ENCODE measurements at regions not wholly inside any gene's neighbourhood (a gene's known extent, or its start where the extent isn't known, plus 50 kb on each side); places are given as distances from the start of the nearest gene placed in this dataset.

DNA sequence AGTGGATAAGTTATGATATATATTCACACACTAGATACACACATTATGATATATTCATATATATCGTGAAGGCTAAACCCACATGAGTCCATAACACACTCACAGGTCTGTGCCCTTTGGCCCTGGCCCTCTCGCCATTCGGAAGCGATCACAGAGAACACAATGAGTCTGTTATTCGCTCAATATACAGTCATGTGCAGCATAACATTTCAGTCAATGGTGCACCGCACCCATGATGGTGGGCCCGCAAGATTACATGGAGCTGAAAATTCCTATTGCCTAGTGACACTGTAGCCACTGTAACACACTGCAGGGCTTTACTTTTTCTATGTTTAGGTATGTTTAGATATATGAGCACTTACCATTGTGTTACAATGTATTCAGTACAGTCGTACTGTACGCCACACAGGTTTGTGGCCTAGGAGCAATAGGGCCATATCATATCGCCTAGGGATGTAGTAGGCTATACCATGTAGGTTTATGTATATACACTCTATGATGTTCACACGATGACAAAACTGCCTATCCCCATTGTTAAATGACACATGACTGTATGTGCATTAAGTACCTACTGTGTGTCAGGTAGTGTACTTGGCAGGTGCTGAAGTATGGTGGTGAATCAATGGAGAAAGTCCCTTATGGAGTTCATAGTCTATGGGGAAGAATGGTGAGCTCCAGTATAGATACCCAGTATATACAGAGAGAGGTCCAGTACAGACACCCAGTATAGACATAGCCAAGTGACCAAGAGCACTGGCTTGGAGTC lies 198.8 kb upstream of the KLF14 start:
- no peak for DNase-seq

DNA sequence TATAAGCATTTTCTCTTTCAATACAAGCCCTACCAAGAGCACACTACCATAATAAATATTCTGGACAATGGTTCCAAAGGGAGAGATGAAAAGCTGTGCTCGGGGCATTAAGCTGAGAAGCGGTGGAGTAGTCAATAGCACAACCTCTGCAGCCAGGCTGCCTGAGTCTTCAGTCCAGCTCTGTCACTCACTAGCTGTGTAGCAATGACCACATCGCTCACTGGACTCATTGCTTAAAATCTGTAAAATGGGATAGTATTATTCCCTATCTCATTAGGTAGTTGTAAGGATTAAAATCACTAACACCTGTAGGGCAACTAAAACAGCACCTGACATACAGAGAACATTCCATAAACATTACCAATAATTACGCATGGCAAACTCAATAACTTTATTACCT lies 199.9 kb upstream of the KLF14 start:
- no peak for DNase-seq

DNA sequence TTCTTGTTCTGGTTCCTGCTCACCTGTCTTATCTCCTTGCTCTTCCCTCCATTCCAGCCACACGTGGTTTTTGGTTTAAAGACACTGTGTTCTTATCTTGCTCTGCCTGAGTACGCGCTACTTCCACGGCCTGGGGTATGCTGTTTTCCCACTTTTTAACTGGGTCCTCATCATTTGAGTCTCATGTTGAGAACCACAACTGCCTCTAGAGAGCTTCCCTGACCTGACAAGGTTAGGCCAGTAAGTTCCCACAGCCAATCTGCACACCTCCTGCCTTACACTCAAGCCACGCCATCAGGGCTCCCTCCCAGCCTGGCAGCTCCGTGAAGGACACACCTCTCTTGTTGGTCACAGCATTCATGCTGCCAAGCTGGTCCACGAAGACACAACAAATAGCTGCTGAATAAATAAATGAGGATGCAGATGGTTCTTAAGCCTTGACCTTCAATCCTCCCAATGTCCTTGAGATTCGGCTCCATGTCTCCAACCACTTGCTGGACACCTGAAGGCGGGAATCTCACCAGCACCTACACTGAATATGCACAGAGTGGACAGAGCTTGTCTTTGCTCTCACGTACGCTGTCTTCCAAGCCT lies 201.7 kb upstream of the KLF14 start:
- no peak for DNase-seq

DNA sequence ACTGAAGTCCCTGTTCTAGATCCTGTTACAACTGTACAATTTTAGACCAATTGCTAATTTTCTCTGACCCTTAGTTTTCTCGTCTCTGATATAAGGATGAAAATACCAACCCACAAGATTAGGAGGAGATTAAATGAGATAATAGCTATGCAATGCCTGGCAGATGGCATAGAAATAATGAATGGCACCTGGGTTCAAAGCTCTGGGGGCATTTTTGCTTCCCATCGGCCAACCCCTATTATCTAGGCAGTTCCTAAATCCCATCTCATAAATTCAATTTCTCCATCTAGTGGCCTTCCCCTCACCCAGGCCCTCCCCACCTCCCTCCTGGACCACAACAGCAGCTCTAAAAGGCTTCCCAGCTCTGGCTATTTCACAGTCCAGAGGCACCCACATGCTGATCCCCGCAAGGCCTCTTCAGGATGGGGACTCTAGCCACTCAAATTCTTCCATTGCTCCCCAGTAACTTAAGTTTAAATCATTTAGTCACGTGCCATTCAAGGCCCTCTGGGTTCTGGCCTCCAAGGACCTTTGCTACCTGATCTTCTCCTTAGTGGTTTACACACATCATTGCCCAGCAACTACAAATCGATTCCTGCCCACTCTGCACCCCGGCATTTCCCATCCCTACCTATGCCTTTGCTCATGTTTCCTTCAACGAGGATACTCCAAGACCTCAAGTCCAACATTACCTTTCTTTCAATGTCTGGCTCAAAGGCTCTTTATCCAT lies 202.4 kb upstream of the KLF14 start:
- DNase-seq = no peak

DNA sequence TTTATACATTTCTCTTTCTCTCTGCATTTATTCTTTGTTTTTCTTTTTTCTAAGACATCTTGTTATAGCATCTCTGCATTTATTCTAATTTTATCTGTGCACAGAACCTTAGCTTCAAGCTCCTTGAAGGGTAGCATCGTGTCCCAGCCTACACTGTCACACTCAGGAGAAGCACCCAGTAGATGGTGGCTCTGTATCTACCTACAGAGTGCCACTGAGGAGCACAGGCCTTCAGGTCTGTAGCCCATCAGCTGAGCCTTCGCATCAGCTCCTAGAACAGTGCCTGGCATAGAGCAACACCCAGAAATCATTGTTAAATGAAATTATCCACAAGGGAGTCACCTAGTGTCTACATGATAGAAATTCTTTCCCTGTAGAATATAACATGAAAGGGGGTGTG lies 203.0 kb upstream of the KLF14 start:
- no peak for DNase-seq

- no peak for DNase-seq
Observed at GRCh38 chr7:130937830-130938229, 203.8 kb upstream of the KLF14 start.

DNA sequence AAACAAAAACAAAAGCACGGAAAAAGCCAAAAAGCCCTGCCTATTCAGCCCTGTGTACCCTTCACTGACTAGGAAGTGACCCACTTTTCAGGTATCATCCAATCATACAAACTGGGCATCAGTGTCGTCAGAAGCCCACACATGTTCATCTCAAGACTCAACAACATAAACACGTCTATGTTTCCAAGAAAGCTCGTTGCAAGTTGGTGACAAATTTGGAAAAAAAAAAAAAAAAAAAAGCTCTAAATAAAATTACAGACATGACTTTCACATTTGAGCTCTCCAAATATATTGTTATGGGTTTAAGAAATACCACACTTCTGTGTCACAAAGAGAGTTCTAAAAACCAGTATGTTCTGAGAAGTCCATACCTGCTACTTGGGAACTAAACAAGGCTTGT lies 204.7 kb upstream of the KLF14 start:
- DNase-seq = no peak

DNA sequence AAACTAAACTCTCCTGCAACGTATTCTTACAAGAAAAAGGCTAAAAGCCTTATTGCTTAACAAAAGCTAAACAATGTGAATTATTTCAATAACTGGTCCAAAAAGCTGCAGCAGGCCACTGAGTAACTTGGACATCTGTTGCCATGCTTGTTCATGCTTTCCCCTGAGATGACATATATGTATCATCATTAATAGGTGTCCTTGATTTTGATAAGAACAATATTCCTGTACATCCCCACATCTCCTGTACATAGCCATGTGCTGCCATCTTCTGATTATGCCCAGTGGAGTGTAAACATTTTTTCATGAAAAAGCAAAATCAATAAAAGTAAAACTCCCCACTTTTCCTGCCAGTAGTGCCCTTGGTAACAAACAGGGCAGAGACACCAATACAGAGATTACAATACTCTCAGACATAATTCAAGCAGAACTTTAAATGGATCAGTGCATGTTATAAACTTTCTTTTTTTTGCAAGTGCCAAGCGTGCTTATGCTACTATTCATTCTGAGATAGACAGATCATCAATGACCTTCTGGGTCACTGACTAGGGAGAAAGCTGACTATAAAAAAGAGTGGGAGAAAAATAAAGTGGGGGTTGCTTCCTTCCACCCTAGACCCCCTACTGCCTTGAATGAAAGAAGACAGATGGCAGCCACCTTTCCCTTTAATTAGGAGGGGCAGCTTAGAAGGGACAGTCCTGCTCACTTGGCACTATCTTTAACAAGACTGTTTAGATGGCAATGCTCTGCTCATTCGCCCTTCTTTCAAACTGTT lies 205.5 kb upstream of the KLF14 start:
- DNase-seq = no peak

GRCh38 chr7:130940326-130940725 lies 206.3 kb upstream of the KLF14 start:
- DNase-seq = no peak

- DNase-seq = no peak
Observed at GRCh38 chr7:130940907-130941306, 206.9 kb upstream of the KLF14 start.

- peak; percentile 44 for DNase-seq
Observed at GRCh38 chr7:130941322-130942210, 207.6 kb upstream of the KLF14 start.

GRCh38 chr7:130942211-130942964 lies 208.4 kb upstream of the KLF14 start:
- no peak for DNase-seq

DNA sequence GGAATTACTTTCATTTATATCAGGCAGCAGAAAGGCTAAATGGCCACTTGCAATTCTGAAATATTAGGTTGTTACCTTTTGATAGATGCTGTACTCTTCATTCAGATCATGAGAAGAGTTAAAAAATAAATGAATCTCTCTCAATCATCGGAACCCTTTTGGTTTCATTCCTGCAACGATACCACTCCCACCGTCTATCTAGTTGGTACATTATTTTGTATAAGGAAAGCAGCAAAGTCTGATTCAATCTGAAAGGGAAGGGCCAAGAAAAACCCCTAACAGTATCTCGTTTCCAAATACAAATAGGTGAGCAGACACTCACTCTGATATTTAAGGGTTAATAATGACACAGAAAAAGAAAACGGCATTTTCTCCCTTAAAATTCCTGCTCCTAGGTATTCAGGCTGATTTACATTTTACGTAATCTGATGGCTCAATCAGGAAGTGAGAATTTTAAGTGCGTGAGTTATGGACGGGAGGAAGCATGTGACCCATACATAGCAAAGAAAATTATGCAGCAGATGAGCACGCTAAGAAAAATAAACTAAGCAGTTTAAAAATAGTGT lies 209.4 kb upstream of the KLF14 start:
- no peak for DNase-seq

DNA sequence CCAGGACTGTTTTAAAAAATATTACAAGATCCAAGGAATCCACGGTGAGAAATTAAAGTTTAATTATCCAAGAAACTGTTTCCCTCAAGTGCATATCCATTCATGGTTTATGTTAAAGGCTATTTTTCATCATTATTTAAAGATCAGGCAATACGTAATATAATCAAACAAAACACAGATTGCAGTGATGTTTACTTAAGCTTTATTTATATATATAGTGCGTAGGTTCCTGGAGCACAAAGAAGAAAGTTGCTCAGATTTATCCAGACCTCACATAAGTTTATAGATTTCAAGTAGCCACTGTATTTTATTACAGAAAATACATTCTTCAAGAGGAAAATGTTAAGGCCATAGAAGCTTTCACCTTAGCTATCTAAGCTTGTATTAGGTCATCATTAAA lies 210.0 kb upstream of the KLF14 start:
- DNase-seq = no peak

GRCh38 chr7:130944997-130945396 lies 211.0 kb upstream of the KLF14 start:
- no peak for DNase-seq

DNA sequence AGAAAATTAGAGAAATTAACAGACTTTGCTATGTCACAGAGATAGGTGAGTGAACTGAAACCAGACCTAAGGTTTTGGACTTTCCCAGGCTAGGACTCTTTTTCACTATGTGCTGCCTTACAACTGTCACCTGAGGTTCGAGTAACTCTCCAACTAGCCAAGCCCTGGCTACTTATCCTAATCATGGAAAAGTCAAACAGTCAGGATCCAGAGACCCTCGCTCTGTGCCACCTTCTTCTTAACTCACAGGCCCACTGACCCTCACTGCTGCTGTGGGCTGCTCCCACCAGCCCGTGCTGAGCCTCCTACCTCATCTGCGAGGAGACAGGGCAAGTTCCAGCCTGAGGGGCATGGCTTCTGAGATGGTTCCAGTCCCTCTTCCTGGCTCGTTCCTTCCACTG lies 211.4 kb upstream of the KLF14 start:
- DNase-seq = no peak

GRCh38 chr7:130946114-130946513 lies 212.1 kb upstream of the KLF14 start:
- DNase-seq = no peak

DNA sequence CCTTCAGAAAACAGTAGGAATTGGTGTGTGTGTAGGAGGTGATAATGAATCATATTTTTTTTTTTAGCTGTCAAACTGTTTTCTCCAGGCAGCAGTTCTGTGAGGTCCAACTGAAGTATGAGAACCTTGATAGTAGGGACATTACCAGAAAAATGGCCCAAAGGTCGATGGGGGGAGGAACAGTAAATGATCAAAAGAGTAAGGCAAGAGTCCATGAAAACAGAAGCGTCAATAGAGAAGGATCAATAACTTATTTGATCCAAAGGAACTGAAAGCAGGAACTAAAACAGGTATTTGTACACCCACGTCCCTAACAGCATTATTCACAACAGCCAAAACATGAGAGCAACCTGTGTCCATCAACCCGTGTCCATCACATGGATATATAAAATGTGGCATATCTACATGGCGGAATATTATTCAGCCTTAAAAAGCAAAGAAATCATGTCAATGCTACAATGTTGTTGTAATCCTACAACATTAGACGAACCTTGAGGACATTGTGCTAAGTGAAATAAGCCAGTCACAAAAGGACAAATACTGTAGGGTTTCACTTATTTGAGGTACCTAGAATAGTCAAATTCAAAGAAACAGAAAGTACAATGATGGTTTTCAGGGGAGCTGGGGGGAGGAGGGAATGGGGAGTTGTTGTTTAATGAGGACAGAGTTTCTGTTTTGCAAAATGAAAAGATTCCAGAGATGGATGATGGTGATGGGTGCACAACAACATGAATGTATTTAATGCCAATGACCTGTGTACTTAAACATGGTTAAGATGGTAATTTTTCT lies 214.0 kb upstream of the KLF14 start:
- DNase-seq = no peak

GRCh38 chr7:130948822-130949221 lies 214.8 kb upstream of the KLF14 start:
- no peak for DNase-seq

DNA sequence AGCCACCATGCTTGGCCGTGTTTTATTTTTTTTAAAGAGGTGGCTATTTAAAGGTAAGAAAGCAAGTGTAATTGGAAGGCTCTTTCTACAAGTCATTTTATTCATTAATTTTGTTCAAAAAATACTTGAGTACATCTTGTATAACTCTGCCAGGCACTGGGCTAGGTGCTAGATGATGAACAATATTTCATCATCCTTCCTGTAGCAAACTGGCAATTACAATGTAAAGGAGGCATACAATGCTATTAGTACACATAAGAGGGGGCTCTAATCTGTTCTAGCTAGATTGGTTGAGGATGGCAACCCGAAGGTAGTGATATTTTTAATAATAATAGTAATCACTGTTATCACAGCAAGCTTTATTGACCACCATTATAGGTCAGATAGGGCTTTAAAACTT lies 215.5 kb upstream of the KLF14 start:
- no peak for DNase-seq

Measured in stimulated activated CD4-positive, alpha-beta T cell treated with anti-CD3 and anti-CD28 coated beads, Interleukin-15, amount 100 ng/mL, for 24 hours (primary cell).